OCI-LY3 (cell line): ENCODE measurements at regions not wholly inside any gene's neighbourhood (a gene's known extent, or its start where the extent isn't known, plus 50 kb on each side); places are given as distances from the start of the nearest gene placed in this dataset.
"Not testable (repeated sequence)": the region's sequence is repeated elsewhere in the genome, so short reads cannot be mapped to it uniquely, and the experiment has no call there.

Source experiments
- H2AFZ ChIP-seq: fragments of 200-600, 300-600 bp; shearing (Covaris generic); 2 replicates; pipeline ENCODE4 v1.6.0; 2014; ENCODE audit warnings: antibody characterized with exemption, low read depth, low read length
- H3K27ac ChIP-seq: fragments of 200-600, 300-600 bp; sonication (generic); 2 replicates; pipeline ENCODE4 v1.5.1; 2014; ENCODE audit warnings: mild to moderate bottlenecking, low read length, moderate library complexity, mixed read lengths
- H3K27me3 ChIP-seq: fragments of 200-600, 300-600 bp; sonication (generic); 2 replicates; pipeline ENCODE4 v1.6.1; 2014; ENCODE audit warnings: low read depth, low read length, mixed read lengths
- H3K36me3 ChIP-seq: fragments of 200-600, 300-600 bp; sonication (generic); replicated peaks from 2 replicates; pipeline ENCODE3; 2014; ENCODE audit warnings: low read depth, low read length, mixed read lengths
- H3K4me1 ChIP-seq: fragments of 300-600, 200-600 bp; sonication (generic); 2 replicates; pipeline ENCODE4 v1.6.1; 2014; ENCODE audit warnings: low read length, mixed read lengths
- H3K4me2 ChIP-seq: fragments of 200-600, 300-600 bp; sonication (generic); 2 replicates; pipeline ENCODE4 v1.6.1; 2014; ENCODE audit warnings: low read length, mixed read lengths
- H3K4me3 ChIP-seq: fragments of 300-600, 200-600 bp; sonication (generic); 2 replicates; pipeline ENCODE4 v1.5.1; 2014; ENCODE audit warnings: antibody characterized with exemption, mild to moderate bottlenecking, low read length, moderate library complexity
- H3K79me2 ChIP-seq: fragments of 300-600, 200-600 bp; shearing (Covaris generic); 2 replicates; pipeline ENCODE4 v1.6.1; 2014; ENCODE audit warnings: mild to moderate bottlenecking, low read length, mixed read lengths
- H3K9ac ChIP-seq: fragments of 300-600, 200-600 bp; shearing (Covaris generic); 2 replicates; pipeline ENCODE4 v1.6.0; 2014; ENCODE audit warnings: mild to moderate bottlenecking, low read length, moderate library complexity
- H3K9me3 ChIP-seq: fragments of 200-600, 300-600 bp; shearing (Covaris generic); 2 replicates; pipeline ENCODE4 v1.6.1; 2014; ENCODE audit warnings: low read length, mixed read lengths; ENCODE audit not compliant: insufficient read depth
- H4K20me1 ChIP-seq: fragments of 200-600, 300-600 bp; sonication (generic); 2 replicates; pipeline ENCODE4 v1.6.1; 2016; ENCODE audit warnings: low read length, mixed read lengths; ENCODE audit not compliant: insufficient read depth
- EZH2phosphoT487 ChIP-seq: fragments of 200-600 bp; shearing (Covaris generic); IDR thresholded peaks from 2 replicates; pipeline ENCODE4 v1.6.1; 2018; ENCODE audit warnings: antibody characterized with exemption, mixed run types, low read depth
- TF ChIP-seq, protein P1 (sequence below): fragments of 200-600, 300-600 bp; sonication (generic); IDR thresholded peaks from 2 replicates; pipeline ENCODE4 v1.5.1; 2014; ENCODE audit warnings: antibody characterized with exemption, low read length, low read depth

DNA sequence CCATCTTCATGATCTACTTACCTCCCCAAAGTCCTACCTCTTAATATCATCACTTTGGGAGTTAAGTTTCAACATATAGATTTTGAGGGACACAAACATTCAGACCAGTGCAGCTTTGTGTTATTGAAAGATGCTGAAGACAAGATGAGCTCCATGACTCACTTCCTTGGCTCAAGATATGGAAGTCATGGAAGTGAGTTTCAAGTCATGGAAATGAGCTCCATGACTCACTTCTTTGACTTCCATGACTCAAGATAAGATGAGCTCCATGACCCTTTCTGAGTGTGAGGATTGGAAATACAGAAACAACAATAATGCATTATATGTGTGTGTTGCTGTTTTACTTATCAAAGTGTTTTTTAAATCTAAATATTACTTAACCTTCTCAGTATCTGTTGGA lies 170.2 kb upstream of the TPRG1 start:
- TF ChIP-seq EZH2phosphoT487, result no peak
- TF ChIP-seq, protein P1, sequence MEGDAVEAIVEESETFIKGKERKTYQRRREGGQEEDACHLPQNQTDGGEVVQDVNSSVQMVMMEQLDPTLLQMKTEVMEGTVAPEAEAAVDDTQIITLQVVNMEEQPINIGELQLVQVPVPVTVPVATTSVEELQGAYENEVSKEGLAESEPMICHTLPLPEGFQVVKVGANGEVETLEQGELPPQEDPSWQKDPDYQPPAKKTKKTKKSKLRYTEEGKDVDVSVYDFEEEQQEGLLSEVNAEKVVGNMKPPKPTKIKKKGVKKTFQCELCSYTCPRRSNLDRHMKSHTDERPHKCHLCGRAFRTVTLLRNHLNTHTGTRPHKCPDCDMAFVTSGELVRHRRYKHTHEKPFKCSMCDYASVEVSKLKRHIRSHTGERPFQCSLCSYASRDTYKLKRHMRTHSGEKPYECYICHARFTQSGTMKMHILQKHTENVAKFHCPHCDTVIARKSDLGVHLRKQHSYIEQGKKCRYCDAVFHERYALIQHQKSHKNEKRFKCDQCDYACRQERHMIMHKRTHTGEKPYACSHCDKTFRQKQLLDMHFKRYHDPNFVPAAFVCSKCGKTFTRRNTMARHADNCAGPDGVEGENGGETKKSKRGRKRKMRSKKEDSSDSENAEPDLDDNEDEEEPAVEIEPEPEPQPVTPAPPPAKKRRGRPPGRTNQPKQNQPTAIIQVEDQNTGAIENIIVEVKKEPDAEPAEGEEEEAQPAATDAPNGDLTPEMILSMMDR, result no peak
- H3K79me2 ChIP-seq, result no peaks in the 10 kb centered on the region
- no peak overlapping the region for H3K27ac ChIP-seq
- H3K36me3 ChIP-seq, result no peaks in the 10 kb centered on the region
- no peaks in the 10 kb centered on the region for H3K27me3 ChIP-seq
- no peak overlapping the region for H3K4me3 ChIP-seq
- no peaks in the 10 kb centered on the region for H4K20me1 ChIP-seq
- no peak overlapping the region for H3K4me2 ChIP-seq
- H3K4me1 ChIP-seq, result no peaks in the 10 kb centered on the region
- H3K9ac ChIP-seq, result no peak overlapping the region
- H2AFZ ChIP-seq, result no peak overlapping the region
- H3K9me3 ChIP-seq, result no peaks in the 10 kb centered on the region

DNA sequence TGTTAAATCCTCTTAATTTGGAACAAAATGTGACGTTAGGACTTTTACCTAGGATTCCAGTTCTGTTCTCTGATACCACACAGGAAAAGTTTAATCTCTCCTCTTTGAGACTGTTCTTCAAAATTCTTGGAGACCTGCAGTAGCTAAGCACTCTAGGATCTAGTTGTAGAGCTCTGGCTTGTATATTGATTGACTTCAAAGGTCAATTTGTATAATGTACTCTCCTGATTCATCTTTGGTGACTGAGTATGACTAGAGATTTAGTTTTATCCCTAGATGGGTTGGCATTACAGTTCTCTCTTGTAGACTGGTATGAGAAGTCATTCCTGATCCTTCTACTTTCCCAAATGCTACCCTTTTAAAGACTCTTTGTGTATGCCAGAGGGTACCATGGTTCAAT lies 168.4 kb upstream of the TPRG1 start:
- H3K27me3 ChIP-seq, result no peaks in the 10 kb centered on the region
- no peaks in the 10 kb centered on the region for H3K4me1 ChIP-seq
- no peaks in the 10 kb centered on the region for H3K36me3 ChIP-seq
- no peaks in the 10 kb centered on the region for H3K9me3 ChIP-seq
- no peak overlapping the region for H3K9ac ChIP-seq
- TF ChIP-seq EZH2phosphoT487, result no peak
- TF ChIP-seq, protein P1, result no peak
- H3K4me2 ChIP-seq, result no peak overlapping the region
- no peak overlapping the region for H2AFZ ChIP-seq
- no peak overlapping the region for H3K27ac ChIP-seq
- H3K79me2 ChIP-seq, result no peaks in the 10 kb centered on the region
- no peak overlapping the region for H3K4me3 ChIP-seq
- H4K20me1 ChIP-seq, result no peaks in the 10 kb centered on the region

DNA sequence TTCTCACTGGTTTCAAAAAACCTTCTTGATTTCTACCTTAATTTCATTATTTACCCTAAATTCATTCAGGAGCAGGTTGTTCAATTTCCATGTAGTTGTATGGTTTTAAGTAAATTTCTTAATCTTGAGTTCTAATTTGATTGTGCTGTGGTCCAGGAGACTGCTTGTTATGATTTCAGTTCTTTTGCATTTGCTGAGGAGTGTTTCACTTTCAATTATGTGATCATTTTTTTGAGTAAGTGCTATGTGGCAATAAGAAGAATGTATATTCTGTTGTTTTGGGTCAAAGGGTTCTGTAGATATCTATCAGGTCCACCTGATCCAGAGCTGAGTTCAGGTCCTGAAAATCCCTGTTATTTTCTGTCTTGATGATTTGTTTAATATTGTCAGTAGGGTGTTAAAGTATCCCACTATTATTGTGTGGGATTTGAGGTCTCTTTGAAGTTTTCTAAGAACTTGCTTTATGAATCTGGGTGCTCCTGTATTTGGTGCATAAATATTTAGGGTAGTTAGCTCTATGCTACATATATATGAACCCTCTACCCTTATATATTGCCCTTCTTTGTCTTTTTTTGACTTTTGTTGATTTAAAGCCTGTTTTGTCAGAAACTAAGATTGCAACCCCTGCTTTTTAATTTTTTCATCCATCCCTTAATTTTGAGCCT lies 158.4 kb upstream of the TPRG1 start:
- Histone ChIP-seq H3K4me1 (0 out of 2 replicates have a peak, but pooled peaks cover 4% of the 10 kb centered on the region), H3K4me2 (no peak overlapping the region), H3K27ac (no peak overlapping the region), H3K9me3 (no peaks in the 10 kb centered on the region), H3K4me3 (no peak overlapping the region), H4K20me1 (no peaks in the 10 kb centered on the region), H3K9ac (no peak overlapping the region), H3K27me3 (no peaks in the 10 kb centered on the region), H3K36me3 (no peaks in the 10 kb centered on the region), H2AFZ (no peak overlapping the region), H3K79me2 (no peaks in the 10 kb centered on the region)
- TF ChIP-seq, protein P1, result no peak
- no peak for TF ChIP-seq EZH2phosphoT487

DNA sequence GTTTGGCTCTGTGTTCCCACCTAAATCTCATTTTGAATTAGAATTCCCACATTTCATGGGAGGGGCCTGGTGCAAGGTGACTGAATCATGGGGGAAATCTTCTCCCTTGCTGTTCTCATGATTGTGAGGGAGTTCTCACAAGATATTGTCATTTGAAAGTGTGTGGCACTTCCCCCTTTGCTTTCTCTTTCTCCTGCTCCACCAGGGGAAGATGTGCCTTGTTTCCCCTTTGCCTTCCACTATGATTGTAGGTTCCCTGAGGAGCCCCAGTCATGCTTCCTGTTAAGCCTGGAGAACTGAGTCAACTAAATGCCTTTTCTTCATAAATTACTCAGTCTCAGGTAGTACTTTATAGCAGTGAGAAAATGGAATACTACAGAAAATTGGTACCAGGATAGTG lies 157.2 kb upstream of the TPRG1 start:
- H3K36me3 ChIP-seq, result no peaks in the 10 kb centered on the region
- no peak overlapping the region for H3K4me3 ChIP-seq
- no peak overlapping the region for H3K27ac ChIP-seq
- no peaks in the 10 kb centered on the region for H3K79me2 ChIP-seq
- no peak overlapping the region for H2AFZ ChIP-seq
- TF ChIP-seq, protein P1, result no peak
- TF ChIP-seq EZH2phosphoT487, result no peak
- no peaks in the 10 kb centered on the region for H3K9me3 ChIP-seq
- no peaks in the 10 kb centered on the region for H4K20me1 ChIP-seq
- H3K9ac ChIP-seq, result no peak overlapping the region
- no peak overlapping the region for H3K4me2 ChIP-seq
- H3K4me1 ChIP-seq, result 0 out of 2 replicates have a peak, but pooled peaks cover 4% of the 10 kb centered on the region
- no peaks in the 10 kb centered on the region for H3K27me3 ChIP-seq

DNA sequence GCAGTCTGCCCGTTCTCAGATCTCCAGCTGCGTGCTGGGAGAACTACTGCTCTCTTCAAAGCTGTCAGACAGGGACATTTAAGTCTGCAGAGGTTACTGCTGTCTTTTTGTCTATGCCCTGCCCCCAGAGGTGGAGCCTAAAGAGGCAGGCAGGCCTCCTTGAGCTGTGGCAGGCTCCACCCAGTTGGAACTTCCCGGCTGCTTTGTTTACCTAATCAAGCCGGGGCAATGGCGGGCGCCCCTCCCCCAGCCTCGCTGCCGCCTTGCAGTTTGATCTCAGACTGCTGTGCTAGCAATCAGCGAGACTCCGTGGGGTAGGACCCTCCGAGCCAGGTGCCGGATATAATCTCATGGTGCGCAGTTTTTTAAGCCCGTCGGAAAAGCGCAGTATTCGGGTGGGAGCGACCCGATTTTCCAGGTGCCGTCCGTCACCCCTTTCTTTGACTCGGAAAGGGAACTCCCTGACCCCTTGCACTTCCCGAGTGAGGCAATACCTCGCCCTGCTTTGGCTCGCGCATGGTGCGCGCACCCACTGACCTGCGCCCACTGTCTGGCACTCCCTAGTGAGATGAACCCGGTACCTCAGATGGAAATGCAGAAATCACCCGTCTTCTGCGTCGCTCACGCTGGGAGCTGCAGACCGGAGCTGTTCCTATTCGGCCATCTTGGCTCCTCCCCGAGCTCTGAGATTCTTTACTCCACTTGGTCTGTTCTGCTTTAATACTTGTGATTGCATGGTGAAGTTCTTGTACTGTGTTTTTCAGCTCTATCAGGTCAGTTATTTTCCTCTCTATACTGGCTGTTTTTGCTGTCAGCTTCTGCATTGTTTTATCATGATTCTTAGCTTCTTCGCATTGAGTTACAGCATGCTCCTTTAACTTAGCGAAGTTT lies 148.9 kb upstream of the TPRG1 start:
- not testable (repeated sequence) for H3K27ac ChIP-seq, H3K27me3 ChIP-seq, H3K9me3 ChIP-seq, H3K4me1 ChIP-seq, H2AFZ ChIP-seq, H4K20me1 ChIP-seq, H3K36me3 ChIP-seq, H3K4me2 ChIP-seq, H3K4me3 ChIP-seq, H3K9ac ChIP-seq, H3K79me2 ChIP-seq
